CD4-positive, alpha-beta memory T cell (primary cell): ENCODE measurements at regions not wholly inside any gene's neighbourhood (a gene's known extent, or its start where the extent isn't known, plus 50 kb on each side); places are given as distances from the start of the nearest gene placed in this dataset. TPM values are rescaled to one million over a fixed set of nuclear protein-coding genes. Genes with fewer than 3 reads are reported as not detected.

ENCODE experiments used
- CTCF ChIA-PET: fragments of 350-600 bp; sonication (Branson Sonifier 250); formaldehyde crosslinking; loops from one replicate; lab custom pipeline; 2021; ENCODE audit warnings: inconsistent platforms; ENCODE audit not compliant: partially characterized antibody; lab: Charles Lee
- POLR2A ChIA-PET: fragments of 350-600 bp; sonication (Branson Sonifier 250); formaldehyde crosslinking; loops from one replicate; lab custom pipeline; 2021; ENCODE audit not compliant: partially characterized antibody; lab: Charles Lee
- DNase-seq, 5 donors: peaks; one replicate each; pipeline versions ENCODE4 v3.0.0 to v3.0.0-alpha.2; 2020 to 2022; ENCODE audit warnings: mixed read lengths in 1 of 5
- H3K27ac ChIP-seq: one replicate; pipeline ENCODE4 v1.7.0; 2013; ENCODE audit warnings: low read depth, low read length
- H3K27me3 ChIP-seq: 2 replicates; pipeline ENCODE4 v1.7.0; 2013; ENCODE audit warnings: mild to moderate bottlenecking, low read length, moderate library complexity; ENCODE audit not compliant: insufficient read depth
- H3K36me3 ChIP-seq: 2 replicates; pipeline ENCODE4 v1.7.0; 2013; ENCODE audit warnings: mild to moderate bottlenecking, low read length, moderate library complexity; ENCODE audit not compliant: insufficient read depth
- H3K4me1 ChIP-seq: 2 replicates; pipeline ENCODE4 v1.7.0; 2013; ENCODE audit warnings: mild to moderate bottlenecking, low read length, moderate library complexity; ENCODE audit not compliant: insufficient read depth
- H3K4me3 ChIP-seq, 2 donors: one replicate each; pipeline ENCODE4 v1.7.0; 2013; ENCODE audit warnings: low read length in 2 of 2, mild to moderate bottlenecking in 1 of 2
- H3K9me3 ChIP-seq, 2 donors: one replicate each; pipeline ENCODE4 v1.7.0; 2013; ENCODE audit warnings: low read length in 2 of 2, control low read depth in 1 of 2; ENCODE audit not compliant: control insufficient read depth in 1 of 2
- H3K27ac Mint-ChIP-seq, 7 donors: one replicate each; pipeline ENCODE4 v1.8.0; 2020 to 2021; ENCODE audit warnings: mixed read lengths in 7 of 7, mild to moderate bottlenecking in 6 of 7, inconsistent platforms in 3 of 7, moderate library complexity in 3 of 7
- H3K27me3 Mint-ChIP-seq, 2 donors: one replicate each; pipeline ENCODE4 v1.8.0; 2020 to 2021; ENCODE audit warnings: mixed read lengths in 2 of 2
- H3K36me3 Mint-ChIP-seq, 2 donors: one replicate each; pipeline ENCODE4 v1.8.0; 2020 to 2021; ENCODE audit warnings: mixed read lengths in 2 of 2, inconsistent platforms in 1 of 2, mild to moderate bottlenecking in 1 of 2
- H3K4me1 Mint-ChIP-seq, 4 donors: one replicate each; pipeline ENCODE4 v1.8.0; 2020 to 2021; ENCODE audit warnings: mixed read lengths in 4 of 4, mild to moderate bottlenecking in 1 of 4
- H3K4me3 Mint-ChIP-seq, 8 donors: one replicate each; pipeline ENCODE4 v1.8.0; 2020 to 2021; ENCODE audit warnings: mixed read lengths in 8 of 8, mild to moderate bottlenecking in 7 of 8, moderate library complexity in 6 of 8, inconsistent platforms in 3 of 8
- H3K9me3 Mint-ChIP-seq, 8 donors: one replicate each; pipeline ENCODE4 v1.8.0; 2020 to 2021; ENCODE audit warnings: mixed read lengths in 8 of 8, mild to moderate bottlenecking in 5 of 8, inconsistent platforms in 3 of 8, moderate library complexity in 1 of 8
- intact Hi-C: fragments of 100-400 bp; cut with micrococcal nuclease; formaldehyde crosslinking; loops from one replicate; pipeline ENCODE4 v1.15.1; 2023
- microRNA-seq: library from miRNA; unstranded; fragments of <30 nt; microRNA quantifications from one replicate; pipeline ENCODE4 v1.2.0, GENCODE V29; 2021; ENCODE audit warnings: borderline replicate concordance, borderline number of aligned reads, borderline microRNAs expressed, mixed read lengths

DNA sequence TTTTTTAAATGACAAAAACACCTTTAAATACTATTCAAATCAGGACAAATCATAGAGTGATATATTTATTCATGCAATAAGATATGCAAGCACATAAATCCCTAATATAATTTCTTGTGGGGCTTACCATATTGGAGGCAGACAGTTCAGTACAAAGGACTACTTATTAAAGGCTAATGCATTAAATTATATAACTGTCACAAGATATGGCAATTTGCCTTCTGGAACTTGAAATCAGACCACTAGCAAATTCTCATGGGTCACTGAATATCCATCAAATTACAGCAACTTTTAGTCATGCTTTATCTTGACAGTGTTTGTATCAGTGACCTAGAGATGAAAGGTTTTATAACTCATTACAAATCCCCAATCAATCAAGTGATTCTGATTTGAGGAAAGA lies 54.1 kb upstream of the NCAM2 start:
- intact Hi-C loops: no loop called here
- no peak overlapping the region for H3K27ac Mint-ChIP-seq
- H3K36me3 ChIP-seq: no peaks in the 10 kb centered on the region
- no peaks in the 10 kb centered on the region for H3K36me3 Mint-ChIP-seq
- POLR2A ChIA-PET: no interaction called here
- H3K27me3 ChIP-seq: no peaks in the 10 kb centered on the region
- H3K4me1 Mint-ChIP-seq: no peaks in the 10 kb centered on the region
- H3K4me3 ChIP-seq: no peak overlapping the region
- H3K27ac ChIP-seq: no peak overlapping the region
- H3K9me3 Mint-ChIP-seq: peaks cover 0 to 4% (median 0%) of the 10 kb centered on the region in 8 donors
- no peaks in the 10 kb centered on the region for H3K9me3 ChIP-seq
- no peaks in the 10 kb centered on the region for H3K27me3 Mint-ChIP-seq
- DNase-seq: no peak
- CTCF ChIA-PET: no interaction called here
- H3K4me3 Mint-ChIP-seq: no peak overlapping the region
- H3K4me1 ChIP-seq: no peaks in the 10 kb centered on the region

DNA sequence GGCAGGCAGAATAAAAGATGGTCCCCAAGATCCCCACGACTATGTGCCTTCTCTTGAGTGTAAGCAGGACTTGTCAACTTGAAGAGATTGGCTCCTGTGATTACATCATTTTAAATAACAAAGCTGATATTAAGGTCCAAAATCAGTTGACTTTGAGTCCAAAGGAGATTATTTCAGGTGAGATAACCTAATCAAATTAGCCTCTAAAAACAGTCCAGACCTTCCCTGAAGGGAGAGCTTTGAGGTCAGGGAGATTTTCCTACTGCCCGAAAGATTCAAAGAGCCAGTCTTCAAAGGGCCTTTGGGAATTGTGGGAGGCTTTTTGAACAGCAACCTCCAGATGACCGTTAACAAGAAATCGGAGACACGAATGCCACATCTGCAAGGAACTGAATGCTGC lies 51.5 kb upstream of the NCAM2 start:
- Histone ChIP-seq H3K9me3 (no peaks in the 10 kb centered on the region), H3K36me3 (no peaks in the 10 kb centered on the region), H3K27me3 (no peaks in the 10 kb centered on the region), H3K4me3 (no peak overlapping the region), H3K4me1 (no peaks in the 10 kb centered on the region), H3K27ac (no peak overlapping the region)
- no peak overlapping the region for H3K4me3 Mint-ChIP-seq
- H3K4me1 Mint-ChIP-seq: no peaks in the 10 kb centered on the region
- DNase-seq: no peak
- ChIA-PET POLR2A (no interaction called here), CTCF (no interaction called here)
- no peaks in the 10 kb centered on the region for H3K27me3 Mint-ChIP-seq
- no peak overlapping the region for H3K27ac Mint-ChIP-seq
- no peaks in the 10 kb centered on the region for H3K36me3 Mint-ChIP-seq
- intact Hi-C loops: no loop called here
- no peaks in the 10 kb centered on the region for H3K9me3 Mint-ChIP-seq

Small RNA genes in the stretch of these regions (microRNA-seq; reads per million reads assigned to microRNA genes)
- gene MIR548X: not detected
